Esophagus squamous epithelium (tissue), 5 donors: ENCODE measurements at regions not wholly inside any gene's neighbourhood (a gene's known extent, or its start where the extent isn't known, plus 50 kb on each side); places are given as distances from the start of the nearest gene placed in this dataset.
A peak's percentile ranks its signal among the peaks of the same experiment; 100 is the strongest.

ENCODE experiments used
- DNase-seq: peaks from one replicate; lab custom pipeline; 2025; lab: John Stamatoyannopoulos, UW
- H3K27ac ChIP-seq, 4 donors: fragments of 200-600 bp; sonication (generic); one replicate each; pipeline ENCODE4 v1.5.1; 2016 to 2019; ENCODE audit warnings: mild to moderate bottlenecking in 1 of 4
- H3K27me3 ChIP-seq, 4 donors: fragments of 200-600 bp; sonication (generic); 1 replicate in 3 of 4; 2 replicates in 1 of 4; pipeline versions ENCODE4 v1.5.1 to v1.6.0; 2017 to 2021; ENCODE audit warnings: antibody characterized with exemption in 1 of 4
- H3K36me3 ChIP-seq, 3 donors: fragments of 200-600 bp; sonication (generic); one replicate each; pipeline ENCODE4 v1.5.1; 2016 to 2019
- H3K4me1 ChIP-seq, 3 donors: fragments of 200-600 bp; sonication (generic); one replicate each; pipeline ENCODE4 v1.5.1; 2017 to 2019
- H3K4me3 ChIP-seq, 4 donors: fragments of 200-600 bp; sonication (generic); 1 replicate in 3 of 4; 2 replicates in 1 of 4; pipeline ENCODE4 v1.5.1; 2016 to 2019; ENCODE audit warnings: mild to moderate bottlenecking in 2 of 4, moderate library complexity in 1 of 4
- H3K9me3 ChIP-seq, 3 donors: fragments of 200-600 bp; sonication (generic); one replicate each; pipeline ENCODE4 v1.5.1; 2016 to 2019
- POLR2A ChIP-seq, 4 donors: fragments of 450-650 bp; IDR thresholded peaks; one replicate each; pipeline ENCODE4 v1.6.1; 2017; ENCODE audit warnings: antibody characterized with exemption in 4 of 4, mild to moderate bottlenecking in 4 of 4, moderate library complexity in 3 of 4
- WGBS, 2 donors: methylation state at CpG; one replicate each; pipeline ENCODE4 v1.1.5; 2018; 5-methylcytosine and 5-hydroxymethylcytosine counted together
- intact Hi-C: fragments of 100-400 bp; cut with DNase I; formaldehyde crosslinking; loops from one replicate; pipeline ENCODE4 v1.15.0; 2022
- TF ChIP-seq, protein P1 (sequence below), 6 experiments: fragments of 450-650 bp in 4 of 6; fragments of 200-600 bp in 2 of 6; sonication (generic) in 2 of 6; IDR thresholded peaks; one replicate each; pipeline ENCODE4 v1.5.1; 2016 to 2019; ENCODE audit warnings: antibody characterized with exemption in 6 of 6, mild to moderate bottlenecking in 4 of 6, moderate library complexity in 4 of 6
- donor health status: DM: yes; HTN: yes; CAD: no.

GRCh38 chr10:113379091-113379490 lies 173.8 kb upstream of the HABP2 start:
- TF ChIP-seq, protein P1, sequence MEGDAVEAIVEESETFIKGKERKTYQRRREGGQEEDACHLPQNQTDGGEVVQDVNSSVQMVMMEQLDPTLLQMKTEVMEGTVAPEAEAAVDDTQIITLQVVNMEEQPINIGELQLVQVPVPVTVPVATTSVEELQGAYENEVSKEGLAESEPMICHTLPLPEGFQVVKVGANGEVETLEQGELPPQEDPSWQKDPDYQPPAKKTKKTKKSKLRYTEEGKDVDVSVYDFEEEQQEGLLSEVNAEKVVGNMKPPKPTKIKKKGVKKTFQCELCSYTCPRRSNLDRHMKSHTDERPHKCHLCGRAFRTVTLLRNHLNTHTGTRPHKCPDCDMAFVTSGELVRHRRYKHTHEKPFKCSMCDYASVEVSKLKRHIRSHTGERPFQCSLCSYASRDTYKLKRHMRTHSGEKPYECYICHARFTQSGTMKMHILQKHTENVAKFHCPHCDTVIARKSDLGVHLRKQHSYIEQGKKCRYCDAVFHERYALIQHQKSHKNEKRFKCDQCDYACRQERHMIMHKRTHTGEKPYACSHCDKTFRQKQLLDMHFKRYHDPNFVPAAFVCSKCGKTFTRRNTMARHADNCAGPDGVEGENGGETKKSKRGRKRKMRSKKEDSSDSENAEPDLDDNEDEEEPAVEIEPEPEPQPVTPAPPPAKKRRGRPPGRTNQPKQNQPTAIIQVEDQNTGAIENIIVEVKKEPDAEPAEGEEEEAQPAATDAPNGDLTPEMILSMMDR (IDR thresholded peaks at IDR 0.05), result no peak
- TF ChIP-seq POLR2A (IDR thresholded peaks at IDR 0.05), result no peak
- Histone ChIP-seq H3K27me3 (peaks cover 0 to 7% (median 0%) of the 10 kb centered on the region in 4 donors), H3K4me1 (peaks cover 0 to 24% (median 13%) of the 10 kb centered on the region in 3 donors), H3K9me3 (no peaks in the 10 kb centered on the region), H3K36me3 (no peaks in the 10 kb centered on the region), H3K27ac (no peak overlapping the region), H3K4me3 (no peak overlapping the region)
- WGBS, 2 donors, result 90 to 96% methylated on average over 1 of the region's 1 CpG
- DNase-seq, result no peak
- intact Hi-C loops, result no loop called here

DNA sequence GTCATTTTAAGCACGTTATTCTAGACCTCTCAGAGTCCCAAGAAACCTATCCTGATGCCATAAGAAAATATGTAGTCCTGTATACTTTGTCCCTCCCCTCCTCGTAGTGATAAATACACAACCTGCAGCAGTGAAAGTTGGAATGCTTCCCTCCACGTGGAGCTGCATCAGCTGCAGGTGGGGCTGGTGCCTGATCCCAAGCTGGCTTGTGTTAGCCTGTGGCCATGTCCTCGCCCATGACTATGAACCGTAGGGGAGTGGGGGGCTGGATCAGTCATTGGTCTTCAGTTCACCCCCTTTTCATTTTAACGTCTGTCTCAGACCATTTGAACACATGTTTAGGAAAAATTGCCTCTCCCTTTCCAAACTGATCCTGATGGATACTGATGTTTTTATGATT lies 171.4 kb upstream of the HABP2 start:
- H3K4me3 ChIP-seq, result no peak overlapping the region
- peaks cover 0 to 47% (median 31%) of the 10 kb centered on the region in 3 donors for H3K4me1 ChIP-seq
- H3K36me3 ChIP-seq, result no peaks in the 10 kb centered on the region
- intact Hi-C loops, result no loop called here
- no peaks in the 10 kb centered on the region for H3K9me3 ChIP-seq
- DNase-seq, result no peak
- TF ChIP-seq, protein P1 (IDR thresholded peaks at IDR 0.05), result no peak
- no peak for TF ChIP-seq POLR2A (IDR thresholded peaks at IDR 0.05)
- H3K27ac ChIP-seq, result peak overlapping the region in 1 of 4 donors; percentile 72
- 48 to 56% methylated on average over 5 to 6 of the region's 6 CpGs for WGBS, 2 donors
- H3K27me3 ChIP-seq, result peaks cover 0 to 4% (median 0%) of the 10 kb centered on the region in 4 donors

DNA sequence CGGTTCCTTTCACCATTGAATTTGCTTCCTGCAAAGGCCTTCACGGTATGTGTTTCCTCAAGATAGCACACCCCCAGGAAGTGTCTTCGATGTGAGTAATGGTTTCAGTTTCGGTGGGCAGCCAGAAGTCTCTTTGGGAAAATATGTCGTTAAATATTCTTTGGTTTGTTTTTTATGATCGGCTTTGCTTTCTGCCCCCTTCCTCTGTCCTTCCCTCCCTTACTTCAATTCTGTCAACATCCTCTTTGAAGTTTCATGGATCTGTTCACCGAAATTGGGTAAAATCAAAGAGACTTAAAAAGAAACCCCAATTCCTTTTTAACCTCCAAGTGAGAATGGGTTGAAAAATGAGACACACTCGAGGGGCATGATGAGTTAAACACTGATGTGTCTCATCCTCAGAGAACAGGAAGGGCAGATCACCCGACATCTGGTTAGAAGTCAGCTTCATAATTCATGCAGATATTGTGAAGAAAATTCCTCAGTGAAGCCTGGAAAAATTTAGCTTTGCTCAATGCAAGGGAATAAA lies 170.8 kb upstream of the HABP2 start:
- Histone ChIP-seq H3K4me1 (peaks cover 0 to 53% (median 34%) of the 10 kb centered on the region in 3 donors), H3K4me3 (peak overlapping the region in 2 of 4 donors; percentile 18 to 46), H3K27ac (peak overlapping the region in 3 of 4 donors; percentile 62 to 72 (median 64)), H3K9me3 (no peaks in the 10 kb centered on the region), H3K27me3 (peaks cover 0 to 9% (median 0%) of the 10 kb centered on the region in 4 donors), H3K36me3 (no peaks in the 10 kb centered on the region)
- intact Hi-C loops, result no loop called here
- DNase-seq, result no peak
- WGBS, 2 donors, result 23 to 55% methylated on average over 9 of the region's 9 CpGs
- TF ChIP-seq, protein P1 (IDR thresholded peaks at IDR 0.05), result no peak
- TF ChIP-seq POLR2A (IDR thresholded peaks at IDR 0.05), result no peak

DNA sequence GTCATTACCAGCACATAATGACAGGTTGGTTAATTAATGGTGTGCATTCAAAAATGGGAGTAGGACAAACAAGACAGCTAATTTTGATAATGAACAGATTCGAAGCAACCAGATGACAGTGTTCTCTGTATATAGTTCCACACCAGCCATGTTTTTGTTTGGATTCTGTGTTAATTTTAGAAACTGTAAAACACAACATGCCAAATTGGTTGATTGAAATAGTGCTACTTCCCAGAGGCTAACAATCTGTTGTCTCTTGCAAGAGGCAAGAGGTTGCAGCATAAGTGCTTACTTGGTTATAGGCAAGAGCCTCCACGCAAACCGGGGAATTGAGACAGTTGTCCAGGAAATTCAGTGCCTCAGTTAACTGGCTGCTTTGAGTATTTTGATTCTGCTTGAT lies 170.2 kb upstream of the HABP2 start:
- H3K4me3 ChIP-seq, result peak overlapping the region in 1 of 4 donors; percentile 46
- no peaks in the 10 kb centered on the region for H3K36me3 ChIP-seq
- no peaks in the 10 kb centered on the region for H3K9me3 ChIP-seq
- DNase-seq, result no peak
- peak overlapping the region in 3 of 4 donors; percentile 62 to 72 (median 64) for H3K27ac ChIP-seq
- peaks cover 0 to 9% (median 0%) of the 10 kb centered on the region in 4 donors for H3K27me3 ChIP-seq
- 60 to 72% methylated on average over 3 of the region's 3 CpGs for WGBS, 2 donors
- H3K4me1 ChIP-seq, result peaks cover 0 to 53% (median 34%) of the 10 kb centered on the region in 3 donors
- TF ChIP-seq POLR2A (IDR thresholded peaks at IDR 0.05), result no peak
- TF ChIP-seq, protein P1 (IDR thresholded peaks at IDR 0.05), result no peak
- intact Hi-C loops, result no loop called here

DNA sequence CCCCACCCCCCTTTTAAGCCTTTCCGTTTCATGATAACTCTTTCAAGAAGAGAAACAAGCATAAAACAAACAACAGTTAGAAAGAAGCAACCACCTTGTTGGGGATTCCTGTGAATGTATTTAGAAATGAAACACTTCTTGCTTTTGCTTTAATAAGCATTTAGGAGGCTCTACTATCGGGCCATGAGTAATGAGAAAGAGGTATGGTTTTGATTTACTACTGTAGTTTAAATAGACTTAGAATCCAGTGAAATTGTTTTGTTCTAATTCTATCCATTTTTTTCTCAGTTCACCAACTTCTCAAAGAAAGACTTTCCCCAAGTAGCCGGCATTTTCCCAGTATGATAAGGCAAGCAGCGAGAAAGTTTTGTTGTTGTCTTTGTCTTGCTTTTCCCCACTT lies 168.7 kb upstream of the HABP2 start:
- no peak for TF ChIP-seq POLR2A (IDR thresholded peaks at IDR 0.05)
- TF ChIP-seq, protein P1 (IDR thresholded peaks at IDR 0.05), result no peak
- H3K27ac ChIP-seq, result peak overlapping the region in 3 of 4 donors; percentile 33 to 72 (median 58)
- peaks cover 0 to 53% (median 34%) of the 10 kb centered on the region in 3 donors for H3K4me1 ChIP-seq
- H3K27me3 ChIP-seq, result peaks cover 0 to 9% (median 0%) of the 10 kb centered on the region in 4 donors
- no peak for DNase-seq
- H3K36me3 ChIP-seq, result no peaks in the 10 kb centered on the region
- 64 to 82% methylated on average over 4 of the region's 4 CpGs for WGBS, 2 donors
- H3K9me3 ChIP-seq, result no peaks in the 10 kb centered on the region
- intact Hi-C loops, result no loop called here
- no peak overlapping the region for H3K4me3 ChIP-seq
